HepG2 (cell line): ENCODE measurements at regions not wholly inside any gene's neighbourhood (a gene's known extent, or its start where the extent isn't known, plus 50 kb on each side); places are given as distances from the start of the nearest gene placed in this dataset.

Experiments
- ATAC-seq: fragments of 200-7000 bp; cut with Tn5 transposase; 3 replicates; pipeline ENCODE4 v1.9.1; 2020; ENCODE audit warnings: mild to moderate bottlenecking, moderate library complexity
- BruUV-seq: library from RNA; stranded (reverse); fragments of 400-500 nt; replicated peaks from 2 replicates; lab custom pipeline; 2021; lab: Mats Ljungman, UMichigan
- CTCF ChIA-PET: fragments of 300-600 bp; formaldehyde crosslinking; extraction: SDS; loops from one replicate; lab custom pipeline; 2021; ENCODE audit warnings: low total read pairs, inconsistent platforms, low intra/inter-chr PET ratio; lab: Yijun Ruan, JAX
- POLR2A ChIA-PET: fragments of 350-600 bp; sonication (Branson Sonifier 250); formaldehyde crosslinking; loops from one replicate; lab custom pipeline; 2020; ENCODE audit warnings: antibody characterized with exemption, inconsistent platforms; lab: Yijun Ruan, JAX
- DNase-seq: peaks from one replicate; pipeline ENCODE4 v3.0.0-alpha.2; 2015; ENCODE audit warnings: low spot score
- FAIRE-seq: peaks from 3 replicates; lab custom pipeline; 2011; peaks lifted over from hg19 to GRCh38; lab: Jason Lieb, UNC
- H2AFZ ChIP-seq: one replicate; pipeline ENCODE4 v1.6.1; 2011; ENCODE audit warnings: low read length, inconsistent platforms
- H3K27ac ChIP-seq: fragments of 300-600 bp; 3 replicates; pipeline ENCODE4 v1.8.0; 2011; ENCODE audit warnings: mixed run types, mild to moderate bottlenecking, mixed read lengths, low read length, inconsistent platforms; ENCODE audit not compliant: insufficient read depth; ENCODE audit errors: extremely low read length
- H3K27me3 ChIP-seq, 2 experiments: fragments of 200-600 bp in 1 of 2; 2 replicates in 1 of 2; 3 replicates in 1 of 2; pipeline versions ENCODE4 v1.6.0 to v1.8.0; 2011; ENCODE audit warnings: low read length in 2 of 2, mild to moderate bottlenecking in 2 of 2, moderate library complexity in 2 of 2, inconsistent platforms in 1 of 2; ENCODE audit not compliant: insufficient read depth in 2 of 2, control insufficient read depth in 1 of 2
- H3K36me3 ChIP-seq, 2 experiments: fragments of 200-600 bp in 1 of 2; replicated peaks in 1 of 2; 2 replicates in 1 of 2; 3 replicates in 1 of 2; pipeline versions ENCODE4 v1.5.1 to v1.8.0; 2011; ENCODE audit warnings: low read length in 2 of 2, inconsistent platforms in 1 of 2; ENCODE audit not compliant: insufficient read depth in 2 of 2, control insufficient read depth in 1 of 2
- H3K4me1 ChIP-seq: 2 replicates; pipeline ENCODE4 v1.5.1; 2012; ENCODE audit warnings: low read length, inconsistent platforms; ENCODE audit not compliant: insufficient read depth
- H3K4me2 ChIP-seq: 2 replicates; pipeline ENCODE4 v1.6.0; 2011; ENCODE audit warnings: low read depth, low read length, inconsistent platforms
- H3K4me3 ChIP-seq, 3 experiments: fragments of 200-600 bp in 1 of 3; sonication (generic), shearing (Covaris generic) in 1 of 3; replicated peaks in 1 of 3; 2 replicates each; pipeline ENCODE4 v1.5.1; 2011 to 2016; ENCODE audit warnings: low read length in 3 of 3, inconsistent platforms in 2 of 3, low read depth in 2 of 3, mild to moderate bottlenecking in 2 of 3, control low read depth in 1 of 3, mixed read lengths in 1 of 3; ENCODE audit not compliant: insufficient read depth in 1 of 3
- H3K79me2 ChIP-seq: one replicate; pipeline ENCODE4 v1.6.1; 2011; ENCODE audit warnings: low read length, inconsistent platforms; ENCODE audit not compliant: insufficient read depth
- H3K9ac ChIP-seq: 2 replicates; pipeline ENCODE4 v1.6.0; 2011; ENCODE audit warnings: mild to moderate bottlenecking, low read depth, low read length, inconsistent platforms; ENCODE audit not compliant: insufficient read depth
- H3K9me3 ChIP-seq: 2 replicates; pipeline ENCODE4 v1.5.1; 2012; ENCODE audit warnings: mild to moderate bottlenecking, low read length
- H4K20me1 ChIP-seq: 2 replicates; pipeline ENCODE4 v1.6.0; 2011; ENCODE audit warnings: inconsistent platforms, mild to moderate bottlenecking, low read length, moderate library complexity; ENCODE audit not compliant: insufficient read depth
- AKAP8 ChIP-seq: sonication (generic); formaldehyde crosslinking; IDR thresholded peaks from 2 replicates; pipeline ENCODE4 v1.5.1; 2020; ENCODE audit warnings: mild to moderate bottlenecking, missing genetic modification reagents
- ATF1 ChIP-seq: IDR thresholded peaks from 2 replicates; pipeline ENCODE4 v1.6.1; 2016; ENCODE audit warnings: mild to moderate bottlenecking, control low read depth
- CSRNP1 ChIP-seq: sonication (generic); formaldehyde crosslinking; IDR thresholded peaks from 2 replicates; pipeline ENCODE4 v1.8.1; 2023; ENCODE audit warnings: mild to moderate bottlenecking, missing genetic modification reagents
- GABPA ChIP-seq, 2 experiments: IDR thresholded peaks; 2 replicates each; pipeline ENCODE4 v1.6.1; 2011 to 2016; ENCODE audit warnings: low read depth in 2 of 2, low read length in 1 of 2, missing biosample characterization in 1 of 2, missing genetic modification characterization in 1 of 2
- HNRNPH1 ChIP-seq: fragments of 200-400 bp; formaldehyde crosslinking; optimal IDR thresholded peaks from 2 replicates; pipeline ENCODE3; 2017; ENCODE audit warnings: mild to moderate bottlenecking, low read depth, low read length
- PHF5A ChIP-seq: IDR thresholded peaks from one replicate; pipeline ENCODE4 v1.6.1; 2018; ENCODE audit warnings: low read depth, missing genetic modification reagents; ENCODE audit not compliant: unreplicated experiment
- RARG ChIP-seq: sonication (generic); formaldehyde crosslinking; IDR thresholded peaks from 2 replicates; pipeline ENCODE4 v1.4.0; 2020; ENCODE audit warnings: low read depth, mild to moderate bottlenecking, missing genetic modification reagents
- SMARCE1 ChIP-seq: fragments of 450-650 bp; IDR thresholded peaks from 2 replicates; pipeline ENCODE4 v1.6.1; 2017; ENCODE audit warnings: borderline replicate concordance
- TBX3 ChIP-seq: fragments of 450-650 bp; IDR thresholded peaks from 2 replicates; pipeline ENCODE4 v1.6.1; 2017; ENCODE audit warnings: antibody characterized with exemption, mild to moderate bottlenecking, inconsistent platforms, borderline replicate concordance
- TOE1 ChIP-seq: sonication (generic); formaldehyde crosslinking; IDR thresholded peaks from 2 replicates; pipeline ENCODE4 v1.4.0; 2020; ENCODE audit warnings: mild to moderate bottlenecking, missing genetic modification reagents
- ZBTB33 ChIP-seq: sonication (generic); formaldehyde crosslinking; IDR thresholded peaks from 2 replicates; pipeline ENCODE4 v1.4.0; 2020; ENCODE audit warnings: missing genetic modification reagents
- ZNF12 ChIP-seq: sonication (generic); formaldehyde crosslinking; IDR thresholded peaks from 2 replicates; pipeline ENCODE4 v1.5.0; 2020; ENCODE audit warnings: missing genetic modification reagents
- ZNF20 ChIP-seq: sonication (generic); formaldehyde crosslinking; IDR thresholded peaks from 2 replicates; pipeline ENCODE4 v1.4.0; 2020; ENCODE audit warnings: mild to moderate bottlenecking, moderate library complexity, missing genetic modification reagents
- ZNF292 ChIP-seq: sonication (generic); formaldehyde crosslinking; IDR thresholded peaks from 2 replicates; pipeline ENCODE4 v1.8.1; 2022; ENCODE audit warnings: mild to moderate bottlenecking, low read depth, missing genetic modification reagents, borderline replicate concordance
- ZNF44 ChIP-seq: sonication (generic); formaldehyde crosslinking; IDR thresholded peaks from 2 replicates; pipeline ENCODE4 v1.5.1; 2020; ENCODE audit warnings: mild to moderate bottlenecking, missing genetic modification reagents
- WGBS: methylation state at CpG from one replicate; pipeline ENCODE4 v1.1.6; 2017; ENCODE audit warnings: low lambda C conversion rate; 5-methylcytosine and 5-hydroxymethylcytosine counted together
- in situ Hi-C: cut with HindIII; loops from 2 replicates; pipeline ENCODE4 v1.10.0; 2017; ENCODE audit warnings: low pct_unique_long_range_greater_than_20kb; ENCODE audit not compliant: extremely low pct_ligation_motif_present
- intact Hi-C: fragments of 100-400 bp; cut with micrococcal nuclease; formaldehyde crosslinking; loops from one replicate; pipeline ENCODE4 v1.10.0; 2022; ENCODE audit not compliant: unreplicated experiment
- TF ChIP-seq, protein P1 (sequence below): sonication (generic); formaldehyde crosslinking; IDR thresholded peaks from 2 replicates; pipeline ENCODE4 v1.4.0; 2020; ENCODE audit warnings: missing genetic modification reagents

GRCh38 chr3:82416349-82416748 lies 654.9 kb upstream of the GBE1 start:
- H4K20me1 ChIP-seq: no peaks in the 10 kb centered on the region
- ATAC-seq: no peak
- no TSS peak for BruUV-seq
- TF ChIP-seq SMARCE1 (no peak), ZNF12 (CRISPR knock-in tag) (no peak), AKAP8 (CRISPR knock-in tag) (no peak), GABPA (IDR thresholded peaks at IDR 0.05; ENCODE audit: low read depth, low read length) (no peak), GABPA (CRISPR knock-in tag; IDR thresholded peaks at IDR 0.05; ENCODE audit: low read depth) (no peak), ATF1 (CRISPR knock-in tag) (no peak), HNRNPH1 (no peak)
- TF ChIP-seq, protein P1, sequence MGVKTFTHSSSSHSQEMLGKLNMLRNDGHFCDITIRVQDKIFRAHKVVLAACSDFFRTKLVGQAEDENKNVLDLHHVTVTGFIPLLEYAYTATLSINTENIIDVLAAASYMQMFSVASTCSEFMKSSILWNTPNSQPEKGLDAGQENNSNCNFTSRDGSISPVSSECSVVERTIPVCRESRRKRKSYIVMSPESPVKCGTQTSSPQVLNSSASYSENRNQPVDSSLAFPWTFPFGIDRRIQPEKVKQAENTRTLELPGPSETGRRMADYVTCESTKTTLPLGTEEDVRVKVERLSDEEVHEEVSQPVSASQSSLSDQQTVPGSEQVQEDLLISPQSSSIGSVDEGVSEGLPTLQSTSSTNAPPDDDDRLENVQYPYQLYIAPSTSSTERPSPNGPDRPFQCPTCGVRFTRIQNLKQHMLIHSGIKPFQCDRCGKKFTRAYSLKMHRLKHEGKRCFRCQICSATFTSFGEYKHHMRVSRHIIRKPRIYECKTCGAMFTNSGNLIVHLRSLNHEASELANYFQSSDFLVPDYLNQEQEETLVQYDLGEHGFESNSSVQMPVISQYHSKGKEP (CRISPR knock-in tag): no peak
- TF ChIP-seq, all 625 proteins: peak for 0
- no peak for DNase-seq
- Histone ChIP-seq H3K4me1 (no peaks in the 10 kb centered on the region), H3K79me2 (no peaks in the 10 kb centered on the region), H3K36me3 (no peaks in the 10 kb centered on the region), H3K9ac (no peak overlapping the region), H3K4me3 (no peak overlapping the region), H3K4me2 (no peak overlapping the region), H3K27me3 (no peaks in the 10 kb centered on the region), H3K27ac (no peak overlapping the region), H3K9me3 (no peaks in the 10 kb centered on the region), H2AFZ (no peak overlapping the region)
- POLR2A ChIA-PET: no interaction called here
- no peak for FAIRE-seq
- intact Hi-C loops: no loop called here
- CTCF ChIA-PET: no interaction called here
- in situ Hi-C loops: no loop called here
- WGBS: 50% methylated on average over 1 of the region's 1 CpG

DNA sequence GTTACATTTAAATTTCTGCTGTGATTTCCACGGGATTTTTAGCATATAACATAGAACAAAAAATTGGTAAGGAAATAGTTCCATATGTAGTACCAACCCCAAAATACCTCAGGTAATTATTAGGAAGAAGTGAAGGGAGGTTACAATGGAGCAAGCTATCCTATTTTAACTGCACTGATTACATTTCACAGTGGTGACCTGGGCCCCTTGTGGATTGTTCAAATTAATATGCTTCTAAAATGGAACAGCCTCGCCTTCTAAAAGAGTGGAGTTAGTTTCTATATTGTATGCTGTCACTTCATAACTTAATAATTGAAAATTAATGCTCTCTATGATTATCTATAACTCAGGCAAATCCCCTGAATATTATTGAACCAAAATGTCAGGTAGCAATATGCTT lies 651.7 kb upstream of the GBE1 start:
- Histone ChIP-seq H3K9me3 (no peaks in the 10 kb centered on the region), H3K27me3 (no peaks in the 10 kb centered on the region), H4K20me1 (no peaks in the 10 kb centered on the region), H3K27ac (no peak overlapping the region), H3K79me2 (no peaks in the 10 kb centered on the region), H3K4me2 (no peak overlapping the region), H3K4me3 (no peak overlapping the region), H3K4me1 (no peaks in the 10 kb centered on the region), H3K36me3 (no peaks in the 10 kb centered on the region), H2AFZ (no peak overlapping the region), H3K9ac (no peak overlapping the region)
- 37% methylated on average over 2 of the region's 2 CpGs for WGBS
- intact Hi-C loops: no loop called here
- in situ Hi-C loops: no loop called here
- FAIRE-seq (no peak), DNase-seq (no peak), ATAC-seq (no peak)
- ChIA-PET POLR2A (no interaction called here), CTCF (no interaction called here)
- no TSS peak for BruUV-seq
- TF ChIP-seq ZNF44 (CRISPR knock-in tag): no peak
- TF ChIP-seq CSRNP1: no peak
- no peak for TF ChIP-seq ZNF20 (CRISPR knock-in tag)
- no peak for TF ChIP-seq ZNF292 (CRISPR knock-in tag)
- TF ChIP-seq TBX3: no peak
- no peak for TF ChIP-seq TOE1 (CRISPR knock-in tag)
- TF ChIP-seq PHF5A (CRISPR knock-in tag): no peak
- TF ChIP-seq RARG (CRISPR knock-in tag): no peak
- TF ChIP-seq ZBTB33: no peak
